IMR-90 (cell line): ENCODE measurements at regions not wholly inside any gene's neighbourhood (a gene's known extent, or its start where the extent isn't known, plus 50 kb on each side); places are given as distances from the start of the nearest gene placed in this dataset.

Source experiments
- ATAC-seq: fragments of 200-7000 bp; cut with Tn5 transposase; 2 replicates; pipeline ENCODE4 v1.9.1; 2020; ENCODE audit warnings: low read depth, mild to moderate bottlenecking, moderate library complexity
- BruUV-seq: library from RNA; stranded (reverse); fragments of 400-500 nt; replicated peaks from 2 replicates; lab custom pipeline; 2021; lab: Mats Ljungman, UMichigan
- CTCF ChIA-PET: fragments of 300-600 bp; formaldehyde crosslinking; extraction: SDS; loops from one replicate; lab custom pipeline; 2021; ENCODE audit warnings: antibody characterized with exemption; lab: Yijun Ruan, JAX
- POLR2A ChIA-PET: fragments of 300-600 bp; sonication (Branson Sonifier 250); formaldehyde crosslinking; loops from one replicate; lab custom pipeline; 2022; ENCODE audit warnings: antibody characterized with exemption; ENCODE audit not compliant: unreplicated experiment; lab: Charles Lee
- DNase-seq: peaks from one replicate; pipeline ENCODE4 v3.0.0; 2013
- H2AFZ ChIP-seq: replicated peaks from 2 replicates; pipeline ENCODE3; 2013; ENCODE audit warnings: low read length, mild to moderate bottlenecking; ENCODE audit not compliant: poor library complexity
- H2AK5ac ChIP-seq: 2 replicates; pipeline ENCODE4 v1.6.1; 2013; ENCODE audit warnings: low read depth, low read length, inconsistent platforms
- H2AK9ac ChIP-seq: replicated peaks from 2 replicates; pipeline ENCODE3; 2013; ENCODE audit warnings: mild to moderate bottlenecking, low read depth, low read length, moderate library complexity; ENCODE audit not compliant: poor library complexity
- H2BK120ac ChIP-seq: 2 replicates; pipeline ENCODE4 v1.6.1; 2013; ENCODE audit warnings: low read depth, low read length, inconsistent platforms
- H2BK15ac ChIP-seq: 3 replicates; pipeline ENCODE4 v1.6.1; 2013; ENCODE audit warnings: low read depth, low read length, inconsistent platforms
- H2BK20ac ChIP-seq: 2 replicates; pipeline ENCODE4 v1.6.1; 2013; ENCODE audit warnings: low read depth, mild to moderate bottlenecking, inconsistent platforms, low read length, moderate library complexity
- H2BK5ac ChIP-seq: 2 replicates; pipeline ENCODE4 v1.6.1; 2013; ENCODE audit warnings: mild to moderate bottlenecking, low read depth, low read length, inconsistent platforms; ENCODE audit not compliant: poor library complexity, severe bottlenecking
- H3K14ac ChIP-seq: replicated peaks from 2 replicates; pipeline ENCODE4 v1.6.1; 2013; ENCODE audit warnings: low read depth, low read length, inconsistent platforms
- H3K18ac ChIP-seq: 2 replicates; pipeline ENCODE4 v1.6.1; 2013; ENCODE audit warnings: low read depth, low read length, control low read depth
- H3K23ac ChIP-seq: 2 replicates; pipeline ENCODE4 v1.6.1; 2013; ENCODE audit warnings: low read depth, low read length, inconsistent platforms
- H3K27ac ChIP-seq: 2 replicates; pipeline ENCODE4 v1.5.1; 2013; ENCODE audit warnings: mild to moderate bottlenecking, control low read depth, low read length; ENCODE audit not compliant: insufficient read depth
- H3K27me3 ChIP-seq: 2 replicates; pipeline ENCODE4 v1.6.1; 2013; ENCODE audit warnings: low read length; ENCODE audit not compliant: control insufficient read depth, insufficient read depth
- H3K36me3 ChIP-seq: 2 replicates; pipeline ENCODE4 v1.6.1; 2013; ENCODE audit warnings: low read length, mixed read lengths; ENCODE audit not compliant: control insufficient read depth, insufficient read depth
- H3K4ac ChIP-seq: 2 replicates; pipeline ENCODE4 v1.6.1; 2013; ENCODE audit warnings: low read depth, low read length, inconsistent platforms
- H3K4me1 ChIP-seq: 2 replicates; pipeline ENCODE4 v1.6.1; 2013; ENCODE audit warnings: low read length, mixed read lengths; ENCODE audit not compliant: control insufficient read depth, insufficient read depth
- H3K4me2 ChIP-seq: 2 replicates; pipeline ENCODE4 v1.6.1; 2013; ENCODE audit warnings: low read depth, mild to moderate bottlenecking, control low read depth, low read length, moderate library complexity
- H3K4me3 ChIP-seq: 2 replicates; pipeline ENCODE4 v1.5.1; 2013; ENCODE audit warnings: low read depth, mild to moderate bottlenecking, control low read depth, low read length, moderate library complexity; ENCODE audit not compliant: insufficient read depth
- H3K56ac ChIP-seq: 2 replicates; pipeline ENCODE4 v1.6.1; 2013; ENCODE audit warnings: low read length, inconsistent platforms; ENCODE audit not compliant: insufficient read depth; ENCODE audit errors: extremely low read depth
- H3K79me1 ChIP-seq, 2 experiments: 2 replicates each; pipeline ENCODE4 v1.6.1; 2013; ENCODE audit warnings: low read length in 2 of 2, inconsistent platforms in 1 of 2, low read depth in 1 of 2
- H3K9ac ChIP-seq: 2 replicates; pipeline ENCODE4 v1.6.1; 2013; ENCODE audit warnings: low read depth, low read length, control low read depth
- H3K9me1 ChIP-seq: 2 replicates; pipeline ENCODE4 v1.6.1; 2013; ENCODE audit warnings: low read length, inconsistent platforms; ENCODE audit not compliant: insufficient read depth
- H3K9me3 ChIP-seq: 2 replicates; pipeline ENCODE4 v1.6.1; 2013; ENCODE audit warnings: low read length; ENCODE audit not compliant: control insufficient read depth, insufficient read depth
- H4K20me1 ChIP-seq: 2 replicates; pipeline ENCODE4 v1.6.1; 2013; ENCODE audit warnings: low read length, inconsistent platforms; ENCODE audit not compliant: insufficient read depth
- H4K5ac ChIP-seq: 2 replicates; pipeline ENCODE4 v1.6.1; 2013; ENCODE audit warnings: mild to moderate bottlenecking, low read depth, low read length, control low read depth
- H4K8ac ChIP-seq, 2 experiments: 2 replicates each; pipeline ENCODE4 v1.6.1; 2013; ENCODE audit warnings: low read depth in 2 of 2, low read length in 2 of 2, control low read depth in 1 of 2, inconsistent platforms in 1 of 2
- H4K91ac ChIP-seq: 2 replicates; pipeline ENCODE4 v1.6.1; 2013; ENCODE audit warnings: low read depth, low read length, inconsistent platforms; ENCODE audit not compliant: insufficient read depth
- BHLHE40 ChIP-seq: fragments of 150-350 bp; IDR thresholded peaks from 2 replicates; pipeline ENCODE4 v1.6.1; 2016; ENCODE audit warnings: mild to moderate bottlenecking, low read depth, low read length
- CEBPB ChIP-seq: IDR thresholded peaks from 2 replicates; pipeline ENCODE4 v1.6.1; 2012; ENCODE audit warnings: low read depth, low read length, improper control_type of control experiment
- CHD1 ChIP-seq: IDR thresholded peaks from 2 replicates; pipeline ENCODE4 v1.6.1; 2012; ENCODE audit warnings: low read depth, low read length, improper control_type of control experiment
- ELK1 ChIP-seq: fragments of 150-350 bp; IDR thresholded peaks from 2 replicates; pipeline ENCODE4 v1.6.1; 2016; ENCODE audit warnings: low read depth, mild to moderate bottlenecking, low read length, moderate library complexity, borderline replicate concordance
- FOS ChIP-seq: fragments of 150-350 bp; IDR thresholded peaks from 2 replicates; pipeline ENCODE4 v1.6.1; 2016; ENCODE audit warnings: low read depth, low read length
- MAFK ChIP-seq: IDR thresholded peaks from 2 replicates; pipeline ENCODE4 v1.6.1; 2012; ENCODE audit warnings: low read depth, low read length, improper control_type of control experiment
- MAZ ChIP-seq: IDR thresholded peaks from 2 replicates; pipeline ENCODE4 v1.6.1; 2012; ENCODE audit warnings: low read depth, mild to moderate bottlenecking, low read length, improper control_type of control experiment, moderate library complexity, borderline replicate concordance
- MXI1 ChIP-seq: IDR thresholded peaks from 2 replicates; pipeline ENCODE4 v1.6.1; 2012; ENCODE audit warnings: low read depth, mild to moderate bottlenecking, low read length, moderate library complexity, borderline replicate concordance
- NFE2L2 ChIP-seq: fragments of 150-350 bp; IDR thresholded peaks from 2 replicates; pipeline ENCODE4 v1.6.1; 2016; ENCODE audit warnings: low read depth, mild to moderate bottlenecking, low read length
- POLR2A ChIP-seq: IDR thresholded peaks from 2 replicates; pipeline ENCODE4 v1.6.1; 2012; ENCODE audit warnings: mild to moderate bottlenecking, low read depth, low read length
- RAD21 ChIP-seq: IDR thresholded peaks from 2 replicates; pipeline ENCODE4 v1.6.1; 2012; ENCODE audit warnings: low read length, improper control_type of control experiment
- RCOR1 ChIP-seq: IDR thresholded peaks from 2 replicates; pipeline ENCODE4 v1.6.1; 2012; ENCODE audit warnings: mild to moderate bottlenecking, low read length, improper control_type of control experiment; ENCODE audit not compliant: insufficient replicate concordance
- RFX5 ChIP-seq: IDR thresholded peaks from 2 replicates; pipeline ENCODE4 v1.8.0; 2012; ENCODE audit warnings: low read depth, mild to moderate bottlenecking, low read length, moderate library complexity
- SMC3 ChIP-seq: fragments of 150-350 bp; IDR thresholded peaks from 2 replicates; pipeline ENCODE4 v1.6.1; 2016; ENCODE audit warnings: low read depth, mild to moderate bottlenecking, antibody characterized with exemption, low read length, moderate library complexity
- WGBS, 2 experiments: methylation state at CpG; one replicate each; pipeline versions ENCODE4 v1.1.5 to v1.1.7; 2013; ENCODE audit warnings: missing lambda C conversion rate in 2 of 2; ENCODE audit not compliant: insufficient read length in 1 of 2; ENCODE audit errors: extremely low coverage in 2 of 2; 5-methylcytosine and 5-hydroxymethylcytosine counted together
- dilution Hi-C: fragments of 300-500 bp; cut with HindIII; formaldehyde crosslinking; loops from one replicate; pipeline ENCODE4 v1.14.3; 2018; ENCODE audit warnings: low sequenced_read_pairs; ENCODE audit not compliant: unreplicated experiment
- in situ Hi-C: fragments of 300-500 bp; cut with MboI; formaldehyde crosslinking; loops from 3 replicates; pipeline ENCODE4 v1.14.3; 2019; ENCODE audit warnings: low sequenced_read_pairs, inconsistent platforms, mixed read lengths
- intact Hi-C: fragments of 100-400 bp; cut with micrococcal nuclease; formaldehyde crosslinking; loops from 2 replicates; pipeline ENCODE4 v1.10.0; 2022
- TF ChIP-seq, protein P1 (sequence below): fragments of 150-350 bp; IDR thresholded peaks from 2 replicates; pipeline ENCODE4 v1.6.1; 2017; ENCODE audit warnings: mild to moderate bottlenecking, antibody characterized with exemption, low read length, low read depth
- TF ChIP-seq, protein P2 (sequence below): conservative IDR thresholded peaks from 2 replicates; pipeline ENCODE4 v1.5.1; 2012; ENCODE audit warnings: mild to moderate bottlenecking, low read depth, low read length, improper control_type of control experiment

GRCh38 chr3:64363842-64364241 is 138.6 kb upstream of the PRICKLE2 start:
- ChIA-PET POLR2A (no interaction called here), CTCF (no interaction called here)
- H3K36me3 ChIP-seq: no peaks in the 10 kb centered on the region
- no peak overlapping the region for H3K4me2 ChIP-seq
- H3K9me1 ChIP-seq: peaks cover 4% of the 10 kb centered on the region; the same call in 1 of the 2 replicates
- H3K4me1 ChIP-seq: no peaks in the 10 kb centered on the region; the same call in 1 of the 2 replicates
- no TSS peak for BruUV-seq
- H4K8ac ChIP-seq: no peak overlapping the region
- H3K4ac ChIP-seq: no peak overlapping the region
- no peak overlapping the region for H4K91ac ChIP-seq
- H3K9ac ChIP-seq: no peak overlapping the region
- DNase-seq (no peak), ATAC-seq (no peak)
- H2AK9ac ChIP-seq: no peak overlapping the region
- H3K18ac ChIP-seq: no peak overlapping the region
- H2BK20ac ChIP-seq: no peak overlapping the region
- H4K20me1 ChIP-seq: peaks cover 4% of the 10 kb centered on the region; the same call in 1 of the 2 replicates
- H2BK15ac ChIP-seq: no peak overlapping the region
- dilution Hi-C loops (no loop called here), intact Hi-C loops (no loop called here), in situ Hi-C loops (no loop called here)
- H2BK5ac ChIP-seq: no peak overlapping the region
- H3K9me3 ChIP-seq: no peaks in the 10 kb centered on the region
- TF ChIP-seq POLR2A: no peak
- TF ChIP-seq CEBPB: no peak
- no peak for TF ChIP-seq SMC3
- no peak for TF ChIP-seq ELK1
- TF ChIP-seq RFX5: no peak
- TF ChIP-seq, protein P1, sequence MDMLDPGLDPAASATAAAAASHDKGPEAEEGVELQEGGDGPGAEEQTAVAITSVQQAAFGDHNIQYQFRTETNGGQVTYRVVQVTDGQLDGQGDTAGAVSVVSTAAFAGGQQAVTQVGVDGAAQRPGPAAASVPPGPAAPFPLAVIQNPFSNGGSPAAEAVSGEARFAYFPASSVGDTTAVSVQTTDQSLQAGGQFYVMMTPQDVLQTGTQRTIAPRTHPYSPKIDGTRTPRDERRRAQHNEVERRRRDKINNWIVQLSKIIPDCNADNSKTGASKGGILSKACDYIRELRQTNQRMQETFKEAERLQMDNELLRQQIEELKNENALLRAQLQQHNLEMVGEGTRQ: no peak
- no peak for TF ChIP-seq FOS
- TF ChIP-seq MAFK: no peak
- TF ChIP-seq BHLHE40: no peak
- no peak for TF ChIP-seq RAD21
- TF ChIP-seq CHD1: no peak
- TF ChIP-seq MXI1: no peak
- no peak for TF ChIP-seq MAZ
- TF ChIP-seq RCOR1: no peak
- no peak for TF ChIP-seq NFE2L2
- TF ChIP-seq, protein P2, sequence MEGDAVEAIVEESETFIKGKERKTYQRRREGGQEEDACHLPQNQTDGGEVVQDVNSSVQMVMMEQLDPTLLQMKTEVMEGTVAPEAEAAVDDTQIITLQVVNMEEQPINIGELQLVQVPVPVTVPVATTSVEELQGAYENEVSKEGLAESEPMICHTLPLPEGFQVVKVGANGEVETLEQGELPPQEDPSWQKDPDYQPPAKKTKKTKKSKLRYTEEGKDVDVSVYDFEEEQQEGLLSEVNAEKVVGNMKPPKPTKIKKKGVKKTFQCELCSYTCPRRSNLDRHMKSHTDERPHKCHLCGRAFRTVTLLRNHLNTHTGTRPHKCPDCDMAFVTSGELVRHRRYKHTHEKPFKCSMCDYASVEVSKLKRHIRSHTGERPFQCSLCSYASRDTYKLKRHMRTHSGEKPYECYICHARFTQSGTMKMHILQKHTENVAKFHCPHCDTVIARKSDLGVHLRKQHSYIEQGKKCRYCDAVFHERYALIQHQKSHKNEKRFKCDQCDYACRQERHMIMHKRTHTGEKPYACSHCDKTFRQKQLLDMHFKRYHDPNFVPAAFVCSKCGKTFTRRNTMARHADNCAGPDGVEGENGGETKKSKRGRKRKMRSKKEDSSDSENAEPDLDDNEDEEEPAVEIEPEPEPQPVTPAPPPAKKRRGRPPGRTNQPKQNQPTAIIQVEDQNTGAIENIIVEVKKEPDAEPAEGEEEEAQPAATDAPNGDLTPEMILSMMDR: no peak
- WGBS, 2 experiments: no CpG with 5 or more reads among the region's 1 CpG
- H2AK5ac ChIP-seq: no peak overlapping the region
- no peak overlapping the region for H3K4me3 ChIP-seq
- H2BK120ac ChIP-seq: no peak overlapping the region
- no peaks in the 10 kb centered on the region for H3K27me3 ChIP-seq
- no peak overlapping the region for H3K27ac ChIP-seq
- H4K5ac ChIP-seq: no peak overlapping the region
- no peak overlapping the region for H2AFZ ChIP-seq
- H3K23ac ChIP-seq: no peak overlapping the region
- H3K14ac ChIP-seq: no peak overlapping the region
- no peak overlapping the region for H3K56ac ChIP-seq
- no peaks in the 10 kb centered on the region for H3K79me1 ChIP-seq
